Activated CD8-positive, alpha-beta T cell treated with anti-CD3 and anti-CD28 coated beads, Interleukin-2, amount 10 ng/mL, durations not matched to agents 7 days and 5 days (primary cell): ENCODE measurements at regions not wholly inside any gene's neighbourhood (a gene's known extent, or its start where the extent isn't known, plus 50 kb on each side); places are given as distances from the start of the nearest gene placed in this dataset.

Source experiments
- ATAC-seq: fragments of 150-1000 bp; cut with Tn5 transposase; one replicate; pipeline ENCODE4 v1.10.0; 2021; ENCODE audit warnings: moderate library complexity
- CTCF ChIA-PET: fragments of 350-600 bp; sonication (Branson Sonifier 250); formaldehyde crosslinking; loops from one replicate; lab custom pipeline; 2021; ENCODE audit warnings: antibody characterized with exemption; lab: Charles Lee
- POLR2A ChIA-PET: fragments of 350-600 bp; sonication (Branson Sonifier 250); formaldehyde crosslinking; loops from one replicate; lab custom pipeline; 2021; ENCODE audit warnings: antibody characterized with exemption; lab: Charles Lee
- DNase-seq: peaks from one replicate; pipeline ENCODE4 v3.0.0-alpha.2; 2020
- H3K27ac Mint-ChIP-seq: one replicate; pipeline ENCODE4 v1.8.0; 2021; ENCODE audit warnings: mild to moderate bottlenecking, mixed read lengths
- H3K27me3 Mint-ChIP-seq: one replicate; pipeline ENCODE4 v1.8.0; 2021; ENCODE audit warnings: low read depth, mixed read lengths
- H3K36me3 Mint-ChIP-seq: one replicate; pipeline ENCODE4 v1.8.0; 2021; ENCODE audit warnings: low read depth, mixed read lengths
- H3K4me1 Mint-ChIP-seq: one replicate; pipeline ENCODE4 v1.8.0; 2021; ENCODE audit warnings: low read depth, mixed read lengths
- H3K4me3 Mint-ChIP-seq: one replicate; pipeline ENCODE4 v1.8.0; 2021; ENCODE audit warnings: mild to moderate bottlenecking, mixed read lengths
- H3K9me3 Mint-ChIP-seq: one replicate; pipeline ENCODE4 v1.8.0; 2022; ENCODE audit warnings: mixed read lengths; ENCODE audit not compliant: insufficient read depth

- no peak for ATAC-seq
- no peak overlapping the region for H3K4me3 Mint-ChIP-seq
Measured at GRCh38 chrX:138534410-138534809, 177.1 kb downstream of the FGF13 start.

GRCh38 chrX:138519296-138519695 lies 192.2 kb downstream of the FGF13 start:
- no peaks in the 10 kb centered on the region for H3K27me3 Mint-ChIP-seq
- POLR2A ChIA-PET = no interaction called here
- H3K4me3 Mint-ChIP-seq = no peak overlapping the region
- H3K27ac Mint-ChIP-seq = no peak overlapping the region
- no peaks in the 10 kb centered on the region for H3K9me3 Mint-ChIP-seq
- H3K36me3 Mint-ChIP-seq = no peaks in the 10 kb centered on the region
- no peaks in the 10 kb centered on the region for H3K4me1 Mint-ChIP-seq
- DNase-seq = no peak
- no peak for ATAC-seq
- CTCF ChIA-PET = no interaction called here

More at GRCh38 chrX:138534410-138534809, 177.1 kb downstream of the FGF13 start:
- Mint-ChIP-seq H3K4me1 (no peaks in the 10 kb centered on the region), H3K36me3 (no peaks in the 10 kb centered on the region), H3K27ac (no peak overlapping the region), H3K27me3 (no peaks in the 10 kb centered on the region), H3K9me3 (no peaks in the 10 kb centered on the region)
- no peak for DNase-seq
- CTCF ChIA-PET = no interaction called here
- POLR2A ChIA-PET = no interaction called here

GRCh38 chrX:138504273-138504672 lies 207.2 kb downstream of the FGF13 start:
- Mint-ChIP-seq H3K36me3 (no peaks in the 10 kb centered on the region), H3K4me3 (no peak overlapping the region), H3K27me3 (no peaks in the 10 kb centered on the region), H3K27ac (no peak overlapping the region), H3K4me1 (no peaks in the 10 kb centered on the region), H3K9me3 (peaks cover 3% of the 10 kb centered on the region)
- POLR2A ChIA-PET = no interaction called here
- CTCF ChIA-PET = no interaction called here
- DNase-seq = no peak
- no peak for ATAC-seq

- Mint-ChIP-seq H3K27ac (no peak overlapping the region), H3K27me3 (no peaks in the 10 kb centered on the region), H3K36me3 (no peaks in the 10 kb centered on the region), H3K4me3 (no peak overlapping the region), H3K4me1 (no peaks in the 10 kb centered on the region), H3K9me3 (no peaks in the 10 kb centered on the region)
- POLR2A ChIA-PET = no interaction called here
- no peak for DNase-seq
- CTCF ChIA-PET = no interaction called here
- no peak for ATAC-seq
Measured at GRCh38 chrX:138492371-138492770, 219.1 kb downstream of the FGF13 start.

GRCh38 chrX:138487866-138488265 lies 223.7 kb downstream of the FGF13 start:
- no peaks in the 10 kb centered on the region for H3K9me3 Mint-ChIP-seq
- ATAC-seq (no peak), DNase-seq (no peak)
- H3K27me3 Mint-ChIP-seq = no peaks in the 10 kb centered on the region
- H3K4me1 Mint-ChIP-seq = no peaks in the 10 kb centered on the region
- H3K27ac Mint-ChIP-seq = no peak overlapping the region
- CTCF ChIA-PET = interaction anchor here (0.6 kb wide), 1 partner anchor 259 kb away, joined by 4 read pairs; no protein-coding TSS in a partner anchor
- POLR2A ChIA-PET = no interaction called here
- no peaks in the 10 kb centered on the region for H3K36me3 Mint-ChIP-seq
- H3K4me3 Mint-ChIP-seq = no peak overlapping the region

GRCh38 chrX:138485767-138486166 lies 225.8 kb downstream of the FGF13 start:
- ATAC-seq = no peak
- H3K27ac Mint-ChIP-seq = no peak overlapping the region
- CTCF ChIA-PET = no interaction called here
- H3K27me3 Mint-ChIP-seq = no peaks in the 10 kb centered on the region
- no peaks in the 10 kb centered on the region for H3K9me3 Mint-ChIP-seq
- H3K4me1 Mint-ChIP-seq = no peaks in the 10 kb centered on the region
- H3K36me3 Mint-ChIP-seq = no peaks in the 10 kb centered on the region
- POLR2A ChIA-PET = no interaction called here
- H3K4me3 Mint-ChIP-seq = no peak overlapping the region
- no peak for DNase-seq

GRCh38 chrX:138485224-138485623 lies 226.3 kb downstream of the FGF13 start:
- Mint-ChIP-seq H3K4me1 (no peaks in the 10 kb centered on the region), H3K4me3 (no peak overlapping the region), H3K36me3 (no peaks in the 10 kb centered on the region), H3K27me3 (no peaks in the 10 kb centered on the region), H3K27ac (no peak overlapping the region), H3K9me3 (no peaks in the 10 kb centered on the region)
- ATAC-seq (no peak), DNase-seq (no peak)
- ChIA-PET CTCF (no interaction called here), POLR2A (no interaction called here)

GRCh38 chrX:138484451-138484850 lies 227.1 kb downstream of the FGF13 start:
- ATAC-seq (no peak), DNase-seq (no peak)
- H3K4me1 Mint-ChIP-seq = no peaks in the 10 kb centered on the region
- H3K36me3 Mint-ChIP-seq = no peaks in the 10 kb centered on the region
- H3K4me3 Mint-ChIP-seq = no peak overlapping the region
- H3K27me3 Mint-ChIP-seq = no peaks in the 10 kb centered on the region
- POLR2A ChIA-PET = no interaction called here
- H3K27ac Mint-ChIP-seq = no peak overlapping the region
- no peaks in the 10 kb centered on the region for H3K9me3 Mint-ChIP-seq
- CTCF ChIA-PET = no interaction called here

- H3K9me3 Mint-ChIP-seq = no peaks in the 10 kb centered on the region
- CTCF ChIA-PET = no interaction called here
- no peak overlapping the region for H3K27ac Mint-ChIP-seq
Measured at GRCh38 chrX:138481649-138482048, 229.9 kb downstream of the FGF13 start.

GRCh38 chrX:138463476-138463875 lies 248.0 kb downstream of the FGF13 start:
- H3K4me3 Mint-ChIP-seq = no peak overlapping the region
- H3K9me3 Mint-ChIP-seq = no peaks in the 10 kb centered on the region
- H3K36me3 Mint-ChIP-seq = no peaks in the 10 kb centered on the region
- no peaks in the 10 kb centered on the region for H3K4me1 Mint-ChIP-seq
- DNase-seq (no peak), ATAC-seq (no peak)
- ChIA-PET POLR2A (no interaction called here), CTCF (no interaction called here)
- H3K27me3 Mint-ChIP-seq = no peaks in the 10 kb centered on the region
- no peak overlapping the region for H3K27ac Mint-ChIP-seq

More at GRCh38 chrX:138481649-138482048, 229.9 kb downstream of the FGF13 start:
- no peak for ATAC-seq
- no peak overlapping the region for H3K4me3 Mint-ChIP-seq
- H3K27me3 Mint-ChIP-seq = no peaks in the 10 kb centered on the region
- no peak for DNase-seq
- H3K36me3 Mint-ChIP-seq = no peaks in the 10 kb centered on the region
- no peaks in the 10 kb centered on the region for H3K4me1 Mint-ChIP-seq
- POLR2A ChIA-PET = no interaction called here
